SU-DHL-6 (cell line): ENCODE measurements at regions not wholly inside any gene's neighbourhood (a gene's known extent, or its start where the extent isn't known, plus 50 kb on each side); places are given as distances from the start of the nearest gene placed in this dataset.
"Not testable (repeated sequence)": the region's sequence is repeated elsewhere in the genome, so short reads cannot be mapped to it uniquely, and the experiment has no call there.

ENCODE experiments used
- CTCF ChIP-seq: fragments of 200-600 bp; sonication (generic); IDR thresholded peaks from one replicate; pipeline ENCODE4 v1.5.1; 2017; ENCODE audit warnings: antibody characterized with exemption, mild to moderate bottlenecking, low read length, moderate library complexity; ENCODE audit not compliant: insufficient read depth, poor library complexity, severe bottlenecking
- EZH2phosphoT487 ChIP-seq: fragments of 200-600 bp; sonication (generic), shearing (Covaris generic); conservative IDR thresholded peaks from 2 replicates; pipeline ENCODE4 v1.6.1; 2018; ENCODE audit warnings: mild to moderate bottlenecking, antibody characterized with exemption, low read length, moderate library complexity, mixed read lengths

- not testable (repeated sequence) for TF ChIP-seq CTCF, EZH2phosphoT487
Observed at GRCh38 chr7:57203858-57204257, 71.6 kb upstream of the ZNF479 start.
